Activated CD8-positive, alpha-beta T cell treated with anti-CD3 and anti-CD28 coated beads for 36 hours (primary cell): ENCODE measurements at regions not wholly inside any gene's neighbourhood (a gene's known extent, or its start where the extent isn't known, plus 50 kb on each side); places are given as distances from the start of the nearest gene placed in this dataset.

Source experiments
- ATAC-seq: fragments of 200-7000 bp; cut with Tn5 transposase; one replicate; pipeline ENCODE4 v1.10.0; 2021; ENCODE audit warnings: mild to moderate bottlenecking, moderate library complexity
- CTCF ChIA-PET: fragments of 350-600 bp; sonication (Branson Sonifier 250); formaldehyde crosslinking; loops from one replicate; lab custom pipeline; 2021; ENCODE audit warnings: antibody characterized with exemption; lab: Charles Lee
- POLR2A ChIA-PET: fragments of 350-600 bp; sonication (Branson Sonifier 250); formaldehyde crosslinking; loops from one replicate; lab custom pipeline; 2021; ENCODE audit warnings: antibody characterized with exemption; lab: Charles Lee
- DNase-seq: peaks from one replicate; pipeline ENCODE4 v3.0.0-alpha.2; 2020
- H3K27ac Mint-ChIP-seq: one replicate; pipeline ENCODE4 v1.8.0; 2021; ENCODE audit warnings: mild to moderate bottlenecking, mixed read lengths
- H3K27me3 Mint-ChIP-seq: one replicate; pipeline ENCODE4 v1.8.0; 2021; ENCODE audit warnings: mixed read lengths
- H3K36me3 Mint-ChIP-seq: one replicate; pipeline ENCODE4 v1.8.0; 2021; ENCODE audit warnings: low read depth, mixed read lengths
- H3K4me1 Mint-ChIP-seq: one replicate; pipeline ENCODE4 v1.8.0; 2021; ENCODE audit warnings: low read depth, mixed read lengths
- H3K4me3 Mint-ChIP-seq: one replicate; pipeline ENCODE4 v1.8.0; 2021; ENCODE audit warnings: mild to moderate bottlenecking, moderate library complexity, mixed read lengths
- H3K9me3 Mint-ChIP-seq: one replicate; pipeline ENCODE4 v1.8.0; 2021; ENCODE audit warnings: mixed read lengths
- intact Hi-C: fragments of 100-400 bp; cut with micrococcal nuclease; formaldehyde crosslinking; loops from one replicate; pipeline ENCODE4 v1.10.0; 2022
- TF ChIP-seq, protein P1 (sequence below): fragments of 200-600 bp; IDR thresholded peaks from one replicate; pipeline ENCODE4 v1.8.0; 2022; ENCODE audit warnings: antibody characterized with exemption, mild to moderate bottlenecking

GRCh38 chr9:71177901-71178300 lies 56.5 kb upstream of the TRPM3 start:
- intact Hi-C loops = no loop called here
- H3K4me3 Mint-ChIP-seq = no peak overlapping the region
- DNase-seq (no peak), ATAC-seq (no peak)
- no peaks in the 10 kb centered on the region for H3K4me1 Mint-ChIP-seq
- no peak overlapping the region for H3K27ac Mint-ChIP-seq
- H3K36me3 Mint-ChIP-seq = no peaks in the 10 kb centered on the region
- TF ChIP-seq, protein P1, sequence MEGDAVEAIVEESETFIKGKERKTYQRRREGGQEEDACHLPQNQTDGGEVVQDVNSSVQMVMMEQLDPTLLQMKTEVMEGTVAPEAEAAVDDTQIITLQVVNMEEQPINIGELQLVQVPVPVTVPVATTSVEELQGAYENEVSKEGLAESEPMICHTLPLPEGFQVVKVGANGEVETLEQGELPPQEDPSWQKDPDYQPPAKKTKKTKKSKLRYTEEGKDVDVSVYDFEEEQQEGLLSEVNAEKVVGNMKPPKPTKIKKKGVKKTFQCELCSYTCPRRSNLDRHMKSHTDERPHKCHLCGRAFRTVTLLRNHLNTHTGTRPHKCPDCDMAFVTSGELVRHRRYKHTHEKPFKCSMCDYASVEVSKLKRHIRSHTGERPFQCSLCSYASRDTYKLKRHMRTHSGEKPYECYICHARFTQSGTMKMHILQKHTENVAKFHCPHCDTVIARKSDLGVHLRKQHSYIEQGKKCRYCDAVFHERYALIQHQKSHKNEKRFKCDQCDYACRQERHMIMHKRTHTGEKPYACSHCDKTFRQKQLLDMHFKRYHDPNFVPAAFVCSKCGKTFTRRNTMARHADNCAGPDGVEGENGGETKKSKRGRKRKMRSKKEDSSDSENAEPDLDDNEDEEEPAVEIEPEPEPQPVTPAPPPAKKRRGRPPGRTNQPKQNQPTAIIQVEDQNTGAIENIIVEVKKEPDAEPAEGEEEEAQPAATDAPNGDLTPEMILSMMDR = no peak
- POLR2A ChIA-PET = no interaction called here
- CTCF ChIA-PET = no interaction called here
- no peaks in the 10 kb centered on the region for H3K9me3 Mint-ChIP-seq
- no peaks in the 10 kb centered on the region for H3K27me3 Mint-ChIP-seq

DNA sequence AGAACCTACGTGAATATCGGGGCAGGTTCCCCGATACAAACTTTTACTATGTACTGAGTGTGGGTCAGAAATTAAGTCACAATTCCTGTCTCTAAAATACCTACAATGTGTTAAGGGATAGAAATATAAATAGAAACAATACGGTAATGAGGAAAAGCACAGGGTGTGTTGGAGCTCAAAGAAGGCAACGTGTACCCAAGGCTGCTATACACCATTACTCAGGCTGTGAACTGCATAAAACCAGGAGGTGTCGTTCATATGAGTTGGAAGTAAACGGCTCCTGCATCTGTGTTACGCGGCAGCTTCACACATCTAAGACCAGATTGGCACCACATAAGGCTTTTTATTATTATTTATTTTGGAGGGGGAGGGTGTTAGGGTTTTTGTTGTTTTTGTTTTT lies 50.1 kb upstream of the TRPM3 start:
- CTCF ChIA-PET = no interaction called here
- H3K9me3 Mint-ChIP-seq = peaks cover 5% of the 10 kb centered on the region
- intact Hi-C loops = no loop called here
- TF ChIP-seq, protein P1 = no peak
- no peaks in the 10 kb centered on the region for H3K36me3 Mint-ChIP-seq
- H3K27ac Mint-ChIP-seq = no peak overlapping the region
- H3K27me3 Mint-ChIP-seq = no peaks in the 10 kb centered on the region
- DNase-seq = no peak
- no peak for ATAC-seq
- POLR2A ChIA-PET = no interaction called here
- H3K4me3 Mint-ChIP-seq = no peak overlapping the region
- H3K4me1 Mint-ChIP-seq = no peaks in the 10 kb centered on the region
